Fibroblast of mammary gland (primary cell): ENCODE measurements at regions not wholly inside any gene's neighbourhood (a gene's known extent, or its start where the extent isn't known, plus 50 kb on each side); places are given as distances from the start of the nearest gene placed in this dataset.

Experiments
- DNase-seq: peaks from one replicate; pipeline ENCODE4 v3.0.0-alpha.2; 2010; ENCODE audit warnings: low read depth
- H3K4me3 ChIP-seq: 2 replicates; pipeline ENCODE4 v1.5.1; 2011; ENCODE audit warnings: low read depth, mild to moderate bottlenecking, low read length, moderate library complexity; ENCODE audit not compliant: control insufficient read depth
- TF ChIP-seq, protein P1 (sequence below): conservative IDR thresholded peaks from 2 replicates; pipeline ENCODE4 v1.5.1; 2011; ENCODE audit warnings: low read depth, low read length, inconsistent platforms; ENCODE audit not compliant: control insufficient read depth, insufficient read depth

- H3K4me3 ChIP-seq = no peak overlapping the region
- TF ChIP-seq, protein P1, sequence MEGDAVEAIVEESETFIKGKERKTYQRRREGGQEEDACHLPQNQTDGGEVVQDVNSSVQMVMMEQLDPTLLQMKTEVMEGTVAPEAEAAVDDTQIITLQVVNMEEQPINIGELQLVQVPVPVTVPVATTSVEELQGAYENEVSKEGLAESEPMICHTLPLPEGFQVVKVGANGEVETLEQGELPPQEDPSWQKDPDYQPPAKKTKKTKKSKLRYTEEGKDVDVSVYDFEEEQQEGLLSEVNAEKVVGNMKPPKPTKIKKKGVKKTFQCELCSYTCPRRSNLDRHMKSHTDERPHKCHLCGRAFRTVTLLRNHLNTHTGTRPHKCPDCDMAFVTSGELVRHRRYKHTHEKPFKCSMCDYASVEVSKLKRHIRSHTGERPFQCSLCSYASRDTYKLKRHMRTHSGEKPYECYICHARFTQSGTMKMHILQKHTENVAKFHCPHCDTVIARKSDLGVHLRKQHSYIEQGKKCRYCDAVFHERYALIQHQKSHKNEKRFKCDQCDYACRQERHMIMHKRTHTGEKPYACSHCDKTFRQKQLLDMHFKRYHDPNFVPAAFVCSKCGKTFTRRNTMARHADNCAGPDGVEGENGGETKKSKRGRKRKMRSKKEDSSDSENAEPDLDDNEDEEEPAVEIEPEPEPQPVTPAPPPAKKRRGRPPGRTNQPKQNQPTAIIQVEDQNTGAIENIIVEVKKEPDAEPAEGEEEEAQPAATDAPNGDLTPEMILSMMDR = no peak
- no peak for DNase-seq
Measured at GRCh38 chr13:22108979-22109378, 438.1 kb downstream of the FGF9 start.

GRCh38 chr13:22110368-22110767 lies 439.5 kb downstream of the FGF9 start:
- H3K4me3 ChIP-seq = no peak overlapping the region
- TF ChIP-seq, protein P1 = no peak
- no peak for DNase-seq

DNA sequence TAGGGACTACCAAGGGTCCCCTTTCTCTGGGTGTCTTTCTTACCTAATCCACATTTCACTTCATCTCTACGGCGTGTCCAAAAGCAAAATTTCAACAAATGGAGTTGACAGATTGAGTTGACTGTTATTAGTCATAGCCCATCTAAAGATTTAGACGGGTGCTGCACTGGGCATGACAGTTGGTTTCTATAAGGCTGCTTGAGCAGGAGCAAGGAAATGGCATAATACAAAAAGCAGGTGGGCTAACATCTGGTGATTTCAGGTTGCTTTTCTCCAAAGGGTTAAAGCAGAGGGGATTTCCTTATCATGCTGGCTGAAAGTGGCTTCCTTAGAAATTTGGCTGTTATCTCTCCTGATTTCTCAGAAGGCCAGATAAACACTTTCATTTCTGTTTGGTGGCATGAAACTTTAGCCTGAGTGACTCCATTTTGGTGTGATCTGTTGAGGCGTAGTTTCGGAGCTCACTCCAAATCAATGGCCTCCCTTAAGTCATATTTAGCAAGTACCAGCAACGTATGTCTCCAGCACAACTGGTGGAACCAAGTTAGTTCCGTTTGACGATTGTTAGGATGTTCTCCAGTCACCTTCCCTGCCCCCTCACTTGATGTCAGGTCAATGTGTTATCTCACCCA lies 440.4 kb downstream of the FGF9 start:
- H3K4me3 ChIP-seq = no peak overlapping the region
- TF ChIP-seq, protein P1 = no peak
- no peak for DNase-seq

- TF ChIP-seq, protein P1 = no peak
- H3K4me3 ChIP-seq = no peak overlapping the region
- DNase-seq = no peak
Measured at GRCh38 chr13:22111961-22112360, 441.1 kb downstream of the FGF9 start.

DNA sequence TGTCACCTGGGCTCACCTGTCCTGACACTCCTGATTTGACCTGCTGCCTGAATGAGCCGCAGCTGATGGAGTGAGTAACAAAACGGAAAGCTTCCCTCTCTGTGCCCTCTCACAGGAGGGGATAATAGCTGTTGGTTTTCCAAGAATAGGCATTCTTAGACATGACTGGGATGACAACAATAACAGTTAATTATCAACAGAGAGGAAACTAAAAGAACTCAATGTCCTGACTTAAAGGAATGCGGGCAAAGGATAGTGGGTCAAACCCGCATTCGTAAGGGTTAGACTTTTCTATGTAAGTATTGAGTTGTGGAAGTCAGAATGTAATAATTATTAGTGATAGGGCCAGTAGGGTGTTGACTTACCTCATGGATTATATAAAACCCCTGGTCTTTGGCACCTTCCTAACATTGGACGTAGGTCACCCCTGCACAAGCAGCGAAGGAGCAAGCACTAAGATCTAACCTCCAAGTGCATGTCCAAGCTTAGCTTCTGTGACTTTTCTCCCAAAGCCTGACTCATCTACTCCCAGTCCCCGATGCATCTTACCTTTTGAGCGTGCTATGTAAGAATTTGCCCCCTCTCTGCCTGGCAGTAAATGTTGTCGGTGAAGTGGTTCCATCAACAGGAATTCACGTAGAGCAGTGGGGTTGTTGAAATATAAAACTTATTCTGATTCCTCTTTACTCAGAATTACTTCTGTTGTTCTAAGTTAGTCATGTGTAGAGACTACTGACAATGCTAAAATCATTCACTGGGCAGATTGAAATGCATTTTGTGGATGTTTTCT lies 442.3 kb downstream of the FGF9 start:
- TF ChIP-seq, protein P1 = no peak

DNA sequence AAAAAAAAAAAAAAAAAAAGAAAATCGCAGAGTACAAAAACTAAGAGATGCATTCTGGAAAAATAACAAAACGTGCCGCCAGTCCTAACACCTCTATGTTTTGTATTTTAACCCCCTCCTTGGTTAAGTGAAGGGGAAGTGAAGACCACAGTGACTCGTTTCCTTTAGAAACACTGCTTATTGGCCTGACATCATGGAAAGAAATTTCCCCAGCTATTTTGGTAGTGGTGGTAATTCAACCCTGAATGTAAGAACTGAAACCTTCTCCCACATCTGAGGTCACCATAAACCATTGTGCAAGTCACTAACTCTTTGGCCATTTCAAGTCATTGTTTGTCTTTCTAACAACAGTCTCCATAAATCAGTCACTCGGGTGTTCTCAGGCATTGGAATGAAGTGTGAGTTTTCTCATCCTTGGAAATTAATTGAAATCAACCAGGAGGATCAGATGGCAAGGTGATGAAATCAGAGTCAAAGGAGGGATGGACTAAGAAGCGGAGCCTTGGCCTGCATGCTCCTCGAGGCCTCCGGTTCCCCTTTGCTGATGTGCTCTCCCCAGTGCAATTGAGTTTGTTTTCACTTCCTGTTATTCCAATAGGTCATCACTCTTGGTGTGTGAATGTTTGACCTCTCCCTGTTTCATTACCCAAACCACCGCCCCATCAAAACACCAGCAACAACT lies 443.9 kb downstream of the FGF9 start:
- DNase-seq = no peak
- TF ChIP-seq, protein P1 = no peak

More for the DNA sequence above, 442.3 kb downstream of the FGF9 start:
- DNase-seq = no peak
- no peak overlapping the region for H3K4me3 ChIP-seq

More for the DNA sequence above, 443.9 kb downstream of the FGF9 start:
- H3K4me3 ChIP-seq = no peak overlapping the region
